ENCODE measurements at regions not wholly inside any gene's neighbourhood (a gene's known extent, or its start where the extent isn't known, plus 50 kb on each side); places are given as distances from the start of the nearest gene placed in this dataset.

DNA sequence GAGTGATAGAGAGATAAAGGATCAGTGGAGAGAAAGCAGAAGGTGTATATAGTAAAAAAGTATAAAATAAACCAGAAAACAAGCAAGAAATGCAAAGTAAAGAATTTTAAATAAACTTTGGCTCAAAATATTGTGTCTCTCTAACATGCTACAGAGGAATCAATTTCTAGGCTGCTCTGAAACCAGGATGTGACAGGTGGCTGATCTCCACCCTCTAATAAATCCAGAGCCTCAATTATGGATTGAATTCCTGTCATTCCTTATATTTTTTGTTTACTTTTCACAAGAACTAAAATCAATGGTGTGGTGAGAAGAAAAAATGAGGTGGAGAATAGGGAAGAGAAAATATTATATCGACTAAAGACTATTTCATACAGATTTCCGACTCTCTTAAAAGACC, 965.1 kb upstream of the SEMA6A start:
- Histone ChIP-seq H3K27me3 (ENCODE audit: control insufficient read depth in 2 of 2, insufficient read depth in 2 of 2, low read length in 2 of 2) (no peaks in the 10 kb centered on the region), H3K4me3 (replicated peaks in 1 of 3; ENCODE audit: insufficient read depth in 1 of 3, low read depth in 1 of 3, low read length in 3 of 3) (no peak overlapping the region), H3K79me2 (ENCODE audit: control insufficient read depth, insufficient read depth, low read length) (no peaks in the 10 kb centered on the region), H3K9ac (replicated peaks; ENCODE audit: extremely low read depth, insufficient read depth, low read length) (no peak overlapping the region), H3K4me2 (ENCODE audit: insufficient read depth, low read length) (no peak overlapping the region), H3K9me3 (replicated peaks; ENCODE audit: control insufficient read depth, insufficient read depth, low read length) (no peaks in the 10 kb centered on the region), H2AFZ (ENCODE audit: low read depth, low read length) (no peak overlapping the region), H4K20me1 (replicated peaks; ENCODE audit: control insufficient read depth, extremely low read depth, insufficient read depth, low read length) (no peaks in the 10 kb centered on the region), H3K4me1 (ENCODE audit: control insufficient read depth, extremely low read depth, insufficient read depth, low read length) (no peaks in the 10 kb centered on the region), H3K27ac (ENCODE audit: insufficient read depth, low read depth, low read length) (no peak overlapping the region), H3K36me3 (ENCODE audit: control insufficient read depth in 2 of 2, extremely low read depth in 1 of 2, insufficient read depth in 2 of 2, low read length in 2 of 2) (no peaks in the 10 kb centered on the region), H3K9me1 (replicated peaks; ENCODE audit: control insufficient read depth, extremely low read depth, insufficient read depth, low read length) (no peaks in the 10 kb centered on the region)
- DNase-seq (ENCODE audit: low read depth, low spot score) (no peak), FAIRE-seq (no peak)
- BruUV-seq (replicated peaks) = no TSS peak
- no peak for TF ChIP-seq JUN (IDR thresholded peaks at IDR 0.05; ENCODE audit: borderline replicate concordance, insufficient read depth, insufficient read length, low read depth)
- TF ChIP-seq POLR2AphosphoS5 (IDR thresholded peaks at IDR 0.05; ENCODE audit: insufficient read depth, low read depth, low read length) = no peak
- TF ChIP-seq GATA2 (IDR thresholded peaks at IDR 0.05; ENCODE audit: insufficient read depth, insufficient read length, low read depth, low read length) = no peak
- TF ChIP-seq, protein P1, sequence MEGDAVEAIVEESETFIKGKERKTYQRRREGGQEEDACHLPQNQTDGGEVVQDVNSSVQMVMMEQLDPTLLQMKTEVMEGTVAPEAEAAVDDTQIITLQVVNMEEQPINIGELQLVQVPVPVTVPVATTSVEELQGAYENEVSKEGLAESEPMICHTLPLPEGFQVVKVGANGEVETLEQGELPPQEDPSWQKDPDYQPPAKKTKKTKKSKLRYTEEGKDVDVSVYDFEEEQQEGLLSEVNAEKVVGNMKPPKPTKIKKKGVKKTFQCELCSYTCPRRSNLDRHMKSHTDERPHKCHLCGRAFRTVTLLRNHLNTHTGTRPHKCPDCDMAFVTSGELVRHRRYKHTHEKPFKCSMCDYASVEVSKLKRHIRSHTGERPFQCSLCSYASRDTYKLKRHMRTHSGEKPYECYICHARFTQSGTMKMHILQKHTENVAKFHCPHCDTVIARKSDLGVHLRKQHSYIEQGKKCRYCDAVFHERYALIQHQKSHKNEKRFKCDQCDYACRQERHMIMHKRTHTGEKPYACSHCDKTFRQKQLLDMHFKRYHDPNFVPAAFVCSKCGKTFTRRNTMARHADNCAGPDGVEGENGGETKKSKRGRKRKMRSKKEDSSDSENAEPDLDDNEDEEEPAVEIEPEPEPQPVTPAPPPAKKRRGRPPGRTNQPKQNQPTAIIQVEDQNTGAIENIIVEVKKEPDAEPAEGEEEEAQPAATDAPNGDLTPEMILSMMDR (IDR thresholded peaks at IDR 0.05; ENCODE audit: extremely low read depth in 1 of 2, insufficient read depth in 1 of 2, low read depth in 1 of 2, low read length in 2 of 2) = no peak
- no peak for TF ChIP-seq MYC (IDR thresholded peaks at IDR 0.05; ENCODE audit: low read depth, low read length)
- TF ChIP-seq FOS (IDR thresholded peaks at IDR 0.05; ENCODE audit: borderline replicate concordance, insufficient read depth, low read length) = no peak
- no peak for TF ChIP-seq POLR2A (IDR thresholded peaks at IDR 0.05; ENCODE audit: low read depth, low read length)
- TF ChIP-seq EZH2 (IDR thresholded peaks at IDR 0.05; ENCODE audit: borderline replicate concordance, low read depth, low read length, severe bottlenecking) = no peak
- TF ChIP-seq, protein P2, sequence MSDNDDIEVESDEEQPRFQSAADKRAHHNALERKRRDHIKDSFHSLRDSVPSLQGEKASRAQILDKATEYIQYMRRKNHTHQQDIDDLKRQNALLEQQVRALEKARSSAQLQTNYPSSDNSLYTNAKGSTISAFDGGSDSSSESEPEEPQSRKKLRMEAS (IDR thresholded peaks at IDR 0.05; ENCODE audit: insufficient read depth, insufficient read length) = no peak
- dilution Hi-C loops (cut with MboI; ENCODE audit: extremely low pct_ligation_motif_present, low sequenced_read_pairs) = no loop called here
- intact Hi-C loops (cut with micrococcal nuclease) = no loop called here
- POLR2A ChIA-PET = no interaction called here
- CTCF ChIA-PET = no interaction called here
